NT2/D1 (cell line): ENCODE measurements at regions not wholly inside any gene's neighbourhood (a gene's known extent, or its start where the extent isn't known, plus 50 kb on each side); places are given as distances from the start of the nearest gene placed in this dataset.
A peak's percentile ranks its signal among the peaks of the same experiment; 100 is the strongest.

Source experiments
- DNase-seq: peaks from one replicate; pipeline ENCODE4 v3.0.0-alpha.2; 2011; ENCODE audit warnings: low read depth, low spot score
- H3K27me3 ChIP-seq: 2 replicates; pipeline ENCODE4 v1.6.0; 2011; ENCODE audit warnings: mild to moderate bottlenecking; ENCODE audit not compliant: insufficient read length, insufficient read depth
- H3K36me3 ChIP-seq: 2 replicates; pipeline ENCODE4 v1.6.1; 2011; ENCODE audit warnings: mild to moderate bottlenecking, low read length, mixed read lengths; ENCODE audit not compliant: insufficient read depth, insufficient read length
- H3K4me1 ChIP-seq: 2 replicates; pipeline ENCODE4 v1.5.1; 2011; ENCODE audit not compliant: insufficient read depth, insufficient read length
- H3K4me3 ChIP-seq: 2 replicates; pipeline ENCODE4 v1.5.1; 2011; ENCODE audit warnings: low read depth; ENCODE audit not compliant: insufficient read length
- H3K9ac ChIP-seq: 2 replicates; pipeline ENCODE4 v1.6.0; 2011; ENCODE audit warnings: low read depth; ENCODE audit not compliant: insufficient read length
- H3K9me3 ChIP-seq: 2 replicates; pipeline ENCODE4 v1.5.1; 2011; ENCODE audit warnings: mild to moderate bottlenecking, low read length; ENCODE audit not compliant: insufficient read depth
- SUZ12 ChIP-seq: IDR thresholded peaks from 2 replicates; pipeline ENCODE4 v1.6.1; 2011; ENCODE audit not compliant: insufficient read length, insufficient read depth; ENCODE audit errors: extremely low read depth
- YY1 ChIP-seq: IDR thresholded peaks from 2 replicates; pipeline ENCODE4 v1.6.1; 2011; ENCODE audit not compliant: insufficient read length, insufficient read depth
- ZNF274 ChIP-seq: IDR thresholded peaks from 2 replicates; pipeline ENCODE4 v1.6.1; 2011; ENCODE audit warnings: mild to moderate bottlenecking, low read depth, low read length

- H3K9me3 ChIP-seq, result no peaks in the 10 kb centered on the region
- H3K4me3 ChIP-seq, result no peak overlapping the region
- peak; percentile 8 for DNase-seq
- TF ChIP-seq SUZ12 (no peak), YY1 (no peak), ZNF274 (no peak)
- H3K9ac ChIP-seq, result no peak overlapping the region
- H3K36me3 ChIP-seq, result no peaks in the 10 kb centered on the region
- no peaks in the 10 kb centered on the region for H3K27me3 ChIP-seq
- H3K4me1 ChIP-seq, result no peaks in the 10 kb centered on the region
These were observed 534.6 kb upstream of the POM121L12 start for GRCh38 chr7:52500841-52501240.

- no peaks in the 10 kb centered on the region for H3K36me3 ChIP-seq
- H3K9ac ChIP-seq, result no peak overlapping the region
- no peaks in the 10 kb centered on the region for H3K9me3 ChIP-seq
- H3K4me1 ChIP-seq, result no peaks in the 10 kb centered on the region
- no peaks in the 10 kb centered on the region for H3K27me3 ChIP-seq
- no peak for TF ChIP-seq SUZ12
- TF ChIP-seq ZNF274, result no peak
- TF ChIP-seq YY1, result no peak
- peak; percentile 5 for DNase-seq
- no peak overlapping the region for H3K4me3 ChIP-seq
These were observed 537.1 kb upstream of the POM121L12 start for GRCh38 chr7:52498366-52498765.

- Histone ChIP-seq H3K4me3 (no peak overlapping the region), H3K27me3 (no peaks in the 10 kb centered on the region), H3K9me3 (peaks cover 6% of the 10 kb centered on the region; the same call in 1 of the 2 replicates), H3K4me1 (no peaks in the 10 kb centered on the region), H3K9ac (no peak overlapping the region), H3K36me3 (no peaks in the 10 kb centered on the region)
- no peak for TF ChIP-seq YY1
- no peak for TF ChIP-seq SUZ12
- no peak for TF ChIP-seq ZNF274
- no peak for DNase-seq
These were observed 549.2 kb upstream of the POM121L12 start for GRCh38 chr7:52486267-52486666.

- no peak overlapping the region for H3K4me3 ChIP-seq
- no peaks in the 10 kb centered on the region for H3K4me1 ChIP-seq
- TF ChIP-seq YY1, result no peak
- TF ChIP-seq ZNF274, result no peak
- no peak for TF ChIP-seq SUZ12
- DNase-seq, result no peak
- H3K27me3 ChIP-seq, result no peaks in the 10 kb centered on the region
- H3K36me3 ChIP-seq, result no peaks in the 10 kb centered on the region
- no peak overlapping the region for H3K9ac ChIP-seq
- H3K9me3 ChIP-seq, result peaks cover 6% of the 10 kb centered on the region; the same call in 1 of the 2 replicates
These were observed 553.4 kb upstream of the POM121L12 start for GRCh38 chr7:52482076-52482475.

GRCh38 chr7:52481571-52481970 is 553.9 kb upstream of the POM121L12 start:
- Histone ChIP-seq H3K9me3 (peaks cover 6% of the 10 kb centered on the region; the same call in 1 of the 2 replicates), H3K9ac (no peak overlapping the region), H3K4me3 (no peak overlapping the region), H3K4me1 (no peaks in the 10 kb centered on the region), H3K36me3 (no peaks in the 10 kb centered on the region), H3K27me3 (no peaks in the 10 kb centered on the region)
- TF ChIP-seq YY1 (no peak), SUZ12 (no peak), ZNF274 (no peak)
- DNase-seq, result no peak

- Histone ChIP-seq H3K4me3 (no peak overlapping the region), H3K27me3 (no peaks in the 10 kb centered on the region), H3K4me1 (no peaks in the 10 kb centered on the region), H3K36me3 (no peaks in the 10 kb centered on the region), H3K9ac (no peak overlapping the region), H3K9me3 (peaks cover 6% of the 10 kb centered on the region; the same call in 1 of the 2 replicates)
- no peak for DNase-seq
- TF ChIP-seq YY1 (no peak), ZNF274 (no peak), SUZ12 (no peak)
These were observed 555.4 kb upstream of the POM121L12 start for GRCh38 chr7:52479990-52480389.

- Histone ChIP-seq H3K4me1 (no peaks in the 10 kb centered on the region), H3K4me3 (no peak overlapping the region), H3K27me3 (no peaks in the 10 kb centered on the region), H3K9me3 (no peaks in the 10 kb centered on the region), H3K36me3 (no peaks in the 10 kb centered on the region), H3K9ac (no peak overlapping the region)
- TF ChIP-seq ZNF274 (no peak), YY1 (no peak), SUZ12 (no peak)
- no peak for DNase-seq
These were observed 560.3 kb upstream of the POM121L12 start for GRCh38 chr7:52475001-52475582.
